Mammary epithelial cell (primary cell): ENCODE measurements at regions not wholly inside any gene's neighbourhood (a gene's known extent, or its start where the extent isn't known, plus 50 kb on each side); places are given as distances from the start of the nearest gene placed in this dataset.

Experiments
- EZH2 ChIP-seq: IDR thresholded peaks from 2 replicates; pipeline ENCODE4 v1.6.1; 2012; ENCODE audit warnings: low read length, inconsistent platforms, borderline replicate concordance
- TF ChIP-seq, protein P1 (sequence below), 2 donors: IDR thresholded peaks in 1 of 2; conservative IDR thresholded peaks in 1 of 2; 2 replicates each; pipeline ENCODE4 v1.5.1; 2011 to 2012; ENCODE audit warnings: inconsistent platforms in 2 of 2, low read length in 2 of 2, mild to moderate bottlenecking in 2 of 2, control low read depth in 1 of 2, low read depth in 1 of 2; ENCODE audit not compliant: insufficient read depth in 1 of 2; ENCODE audit errors: extremely low read depth in 1 of 2

DNA sequence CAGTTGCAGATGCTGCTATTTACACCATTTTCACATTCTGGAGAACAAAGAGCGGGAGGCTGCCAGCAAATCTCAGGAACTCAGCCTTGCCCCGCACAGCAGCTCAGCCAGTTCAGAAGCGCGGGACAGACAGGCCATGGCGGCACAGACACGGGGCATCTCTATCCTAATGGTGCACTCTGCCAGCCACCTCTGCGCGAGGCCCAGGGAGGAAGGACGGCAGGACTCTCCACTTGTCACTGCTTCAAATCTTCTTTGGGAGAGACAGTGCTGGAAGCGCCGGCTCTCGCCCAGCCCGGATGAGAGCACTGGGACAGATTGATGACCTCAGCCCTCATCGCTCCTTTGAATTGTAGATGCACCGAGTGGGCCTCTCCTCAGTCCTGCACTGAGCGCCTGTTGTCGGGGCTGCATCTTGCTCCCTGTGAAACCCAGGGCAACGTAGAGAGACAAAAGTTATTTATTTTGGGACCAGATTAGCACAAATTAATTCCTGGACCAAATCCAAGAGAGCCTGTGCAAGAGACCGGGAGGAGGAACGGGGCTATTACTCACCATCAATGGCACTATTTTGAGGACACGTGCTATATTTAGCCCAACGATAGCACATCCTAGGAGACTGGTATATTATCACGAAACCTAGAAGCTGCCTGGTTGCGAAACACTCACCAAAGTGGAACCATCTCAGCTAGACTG, 211.4 kb upstream of the SMIM21 start:
- TF ChIP-seq EZH2: no peak
- TF ChIP-seq, protein P1, sequence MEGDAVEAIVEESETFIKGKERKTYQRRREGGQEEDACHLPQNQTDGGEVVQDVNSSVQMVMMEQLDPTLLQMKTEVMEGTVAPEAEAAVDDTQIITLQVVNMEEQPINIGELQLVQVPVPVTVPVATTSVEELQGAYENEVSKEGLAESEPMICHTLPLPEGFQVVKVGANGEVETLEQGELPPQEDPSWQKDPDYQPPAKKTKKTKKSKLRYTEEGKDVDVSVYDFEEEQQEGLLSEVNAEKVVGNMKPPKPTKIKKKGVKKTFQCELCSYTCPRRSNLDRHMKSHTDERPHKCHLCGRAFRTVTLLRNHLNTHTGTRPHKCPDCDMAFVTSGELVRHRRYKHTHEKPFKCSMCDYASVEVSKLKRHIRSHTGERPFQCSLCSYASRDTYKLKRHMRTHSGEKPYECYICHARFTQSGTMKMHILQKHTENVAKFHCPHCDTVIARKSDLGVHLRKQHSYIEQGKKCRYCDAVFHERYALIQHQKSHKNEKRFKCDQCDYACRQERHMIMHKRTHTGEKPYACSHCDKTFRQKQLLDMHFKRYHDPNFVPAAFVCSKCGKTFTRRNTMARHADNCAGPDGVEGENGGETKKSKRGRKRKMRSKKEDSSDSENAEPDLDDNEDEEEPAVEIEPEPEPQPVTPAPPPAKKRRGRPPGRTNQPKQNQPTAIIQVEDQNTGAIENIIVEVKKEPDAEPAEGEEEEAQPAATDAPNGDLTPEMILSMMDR (conservative IDR thresholded peaks at IDR 0.05 in 1 of 2, IDR thresholded peaks at IDR 0.05 in 1 of 2; ENCODE audit: extremely low read depth in 1 of 2, insufficient read depth in 1 of 2, low read depth in 1 of 2, low read length in 2 of 2): no peak
